PFSK-1 (cell line): ENCODE measurements at regions not wholly inside any gene's neighbourhood (a gene's known extent, or its start where the extent isn't known, plus 50 kb on each side); places are given as distances from the start of the nearest gene placed in this dataset.

Experiments used
- FOXP2 ChIP-seq: optimal IDR thresholded peaks from 2 replicates; pipeline ENCODE3; 2011; ENCODE audit warnings: borderline replicate concordance, control low read depth, inconsistent platforms; ENCODE audit not compliant: insufficient read depth; ENCODE audit errors: extremely low read length, extremely low read depth
- POLR2AphosphoS5 ChIP-seq: IDR thresholded peaks from 2 replicates; pipeline ENCODE4 v1.6.1; 2012; ENCODE audit warnings: low read depth, mild to moderate bottlenecking, control low read depth, low read length, moderate library complexity
- REST ChIP-seq, 2 experiments: IDR thresholded peaks; 2 replicates each; pipeline versions ENCODE4 v1.6.1 to v1.8.0; 2011 to 2012; ENCODE audit warnings: low read depth in 2 of 2, low read length in 2 of 2, control low read depth in 1 of 2, inconsistent platforms in 1 of 2, mild to moderate bottlenecking in 1 of 2, moderate library complexity in 1 of 2; ENCODE audit not compliant: insufficient read depth in 1 of 2
- SIN3A ChIP-seq: IDR thresholded peaks from 2 replicates; pipeline ENCODE4 v1.6.1; 2012; ENCODE audit warnings: mild to moderate bottlenecking, low read length, moderate library complexity, borderline replicate concordance; ENCODE audit not compliant: insufficient read depth
- TAF1 ChIP-seq: IDR thresholded peaks from 2 replicates; pipeline ENCODE4 v1.6.1; 2012; ENCODE audit warnings: low read length, control low read depth, borderline replicate concordance; ENCODE audit not compliant: insufficient read depth

DNA sequence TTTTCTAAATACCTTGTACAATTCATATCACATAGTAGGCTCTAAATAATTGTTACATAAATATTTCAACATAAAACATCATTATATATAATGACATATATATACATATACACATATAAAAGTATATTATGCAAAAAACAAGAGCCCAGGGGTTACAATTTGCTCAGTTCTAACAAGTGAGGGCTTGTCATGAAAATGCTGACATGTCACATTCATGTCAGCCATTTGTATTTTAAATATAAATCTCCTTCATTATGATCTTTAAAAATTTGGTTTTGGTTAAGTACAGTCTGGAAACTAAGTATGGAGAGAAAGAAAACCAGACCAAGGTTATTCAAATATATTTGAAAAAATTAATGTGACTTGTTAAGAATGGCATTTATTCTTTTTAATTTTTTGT is 2745.4 kb downstream of the PCDH7 start:
- TF ChIP-seq TAF1 (no peak), REST (IDR thresholded peaks at IDR 0.05; ENCODE audit: insufficient read depth in 1 of 2, low read depth in 2 of 2, low read length in 2 of 2) (no peak), POLR2AphosphoS5 (no peak), FOXP2 (no peak), SIN3A (no peak)
